PFSK-1 (cell line): ENCODE measurements at regions not wholly inside any gene's neighbourhood (a gene's known extent, or its start where the extent isn't known, plus 50 kb on each side); places are given as distances from the start of the nearest gene placed in this dataset.

ENCODE experiments used
- FOXP2 ChIP-seq: optimal IDR thresholded peaks from 2 replicates; pipeline ENCODE3; 2011; ENCODE audit warnings: borderline replicate concordance, control low read depth, inconsistent platforms; ENCODE audit not compliant: insufficient read depth; ENCODE audit errors: extremely low read length, extremely low read depth
- POLR2AphosphoS5 ChIP-seq: IDR thresholded peaks from 2 replicates; pipeline ENCODE4 v1.6.1; 2012; ENCODE audit warnings: low read depth, mild to moderate bottlenecking, control low read depth, low read length, moderate library complexity
- SIN3A ChIP-seq: IDR thresholded peaks from 2 replicates; pipeline ENCODE4 v1.6.1; 2012; ENCODE audit warnings: mild to moderate bottlenecking, low read length, moderate library complexity, borderline replicate concordance; ENCODE audit not compliant: insufficient read depth
- TAF1 ChIP-seq: IDR thresholded peaks from 2 replicates; pipeline ENCODE4 v1.6.1; 2012; ENCODE audit warnings: low read length, control low read depth, borderline replicate concordance; ENCODE audit not compliant: insufficient read depth
- TF ChIP-seq, protein P1 (sequence below), 2 experiments: IDR thresholded peaks; 2 replicates each; pipeline versions ENCODE4 v1.6.1 to v1.8.0; 2011 to 2012; ENCODE audit warnings: low read depth in 2 of 2, low read length in 2 of 2, control low read depth in 1 of 2, inconsistent platforms in 1 of 2, mild to moderate bottlenecking in 1 of 2, moderate library complexity in 1 of 2; ENCODE audit not compliant: insufficient read depth in 1 of 2

DNA sequence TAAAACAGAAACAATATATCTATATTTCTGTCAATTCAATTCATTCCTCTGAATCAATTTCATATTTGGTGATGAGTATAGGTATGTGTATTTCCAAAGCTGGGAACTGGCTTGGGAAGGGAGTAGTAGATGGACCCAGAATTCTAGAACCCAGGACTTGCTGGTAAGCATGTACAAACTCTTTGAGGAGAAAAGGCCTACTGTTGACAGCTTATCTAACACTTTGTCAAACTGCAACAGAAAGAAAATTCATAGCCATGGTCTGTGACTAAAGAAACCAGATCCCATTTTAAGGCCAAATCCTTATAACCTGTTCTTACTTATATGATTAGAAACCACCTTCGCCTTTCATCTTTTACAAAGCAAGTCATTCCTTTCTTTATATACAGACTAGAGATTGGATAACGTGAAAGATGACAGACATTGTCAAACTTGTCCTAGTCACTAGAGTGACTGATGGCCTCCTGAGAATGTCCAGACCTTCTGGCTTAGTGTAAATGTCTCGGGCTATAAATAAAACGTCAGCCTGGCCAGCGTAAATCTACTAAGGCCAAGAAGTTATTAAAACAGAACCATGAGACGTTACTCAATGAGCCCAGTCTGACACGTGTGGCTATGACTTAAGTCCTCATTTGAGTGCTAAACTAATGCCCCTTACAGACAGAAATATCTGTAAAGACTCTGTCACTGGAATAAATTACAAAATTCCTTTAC, 152.3 kb downstream of the ALDH8A1 start:
- TF ChIP-seq FOXP2 (no peak), POLR2AphosphoS5 (no peak), TAF1 (no peak), SIN3A (no peak)
- TF ChIP-seq, protein P1, sequence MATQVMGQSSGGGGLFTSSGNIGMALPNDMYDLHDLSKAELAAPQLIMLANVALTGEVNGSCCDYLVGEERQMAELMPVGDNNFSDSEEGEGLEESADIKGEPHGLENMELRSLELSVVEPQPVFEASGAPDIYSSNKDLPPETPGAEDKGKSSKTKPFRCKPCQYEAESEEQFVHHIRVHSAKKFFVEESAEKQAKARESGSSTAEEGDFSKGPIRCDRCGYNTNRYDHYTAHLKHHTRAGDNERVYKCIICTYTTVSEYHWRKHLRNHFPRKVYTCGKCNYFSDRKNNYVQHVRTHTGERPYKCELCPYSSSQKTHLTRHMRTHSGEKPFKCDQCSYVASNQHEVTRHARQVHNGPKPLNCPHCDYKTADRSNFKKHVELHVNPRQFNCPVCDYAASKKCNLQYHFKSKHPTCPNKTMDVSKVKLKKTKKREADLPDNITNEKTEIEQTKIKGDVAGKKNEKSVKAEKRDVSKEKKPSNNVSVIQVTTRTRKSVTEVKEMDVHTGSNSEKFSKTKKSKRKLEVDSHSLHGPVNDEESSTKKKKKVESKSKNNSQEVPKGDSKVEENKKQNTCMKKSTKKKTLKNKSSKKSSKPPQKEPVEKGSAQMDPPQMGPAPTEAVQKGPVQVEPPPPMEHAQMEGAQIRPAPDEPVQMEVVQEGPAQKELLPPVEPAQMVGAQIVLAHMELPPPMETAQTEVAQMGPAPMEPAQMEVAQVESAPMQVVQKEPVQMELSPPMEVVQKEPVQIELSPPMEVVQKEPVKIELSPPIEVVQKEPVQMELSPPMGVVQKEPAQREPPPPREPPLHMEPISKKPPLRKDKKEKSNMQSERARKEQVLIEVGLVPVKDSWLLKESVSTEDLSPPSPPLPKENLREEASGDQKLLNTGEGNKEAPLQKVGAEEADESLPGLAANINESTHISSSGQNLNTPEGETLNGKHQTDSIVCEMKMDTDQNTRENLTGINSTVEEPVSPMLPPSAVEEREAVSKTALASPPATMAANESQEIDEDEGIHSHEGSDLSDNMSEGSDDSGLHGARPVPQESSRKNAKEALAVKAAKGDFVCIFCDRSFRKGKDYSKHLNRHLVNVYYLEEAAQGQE (IDR thresholded peaks at IDR 0.05; ENCODE audit: insufficient read depth in 1 of 2, low read depth in 2 of 2, low read length in 2 of 2): no peak

DNA sequence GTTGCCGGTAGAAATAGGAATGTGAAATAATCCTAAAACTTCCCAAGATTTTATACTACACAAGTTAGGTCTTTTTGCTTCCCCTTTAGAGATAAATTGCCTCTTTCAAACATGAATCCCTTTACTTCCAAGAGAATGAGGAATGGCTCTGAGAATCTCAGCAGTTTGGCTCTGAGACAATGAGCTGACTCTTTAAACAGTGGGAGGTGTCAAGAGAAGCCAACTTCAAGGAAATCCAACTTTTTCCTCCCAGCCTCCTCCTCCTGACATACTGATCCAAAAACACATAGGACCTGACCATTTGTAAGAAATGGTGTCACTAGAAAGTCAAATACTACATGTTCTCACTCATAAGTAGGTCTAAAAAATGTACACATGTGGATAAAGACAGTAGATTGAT, 154.2 kb downstream of the ALDH8A1 start:
- TF ChIP-seq SIN3A: no peak
- TF ChIP-seq, protein P1 (IDR thresholded peaks at IDR 0.05; ENCODE audit: insufficient read depth in 1 of 2, low read depth in 2 of 2, low read length in 2 of 2): no peak
- TF ChIP-seq TAF1: no peak
- TF ChIP-seq POLR2AphosphoS5: no peak
- TF ChIP-seq FOXP2: no peak

DNA sequence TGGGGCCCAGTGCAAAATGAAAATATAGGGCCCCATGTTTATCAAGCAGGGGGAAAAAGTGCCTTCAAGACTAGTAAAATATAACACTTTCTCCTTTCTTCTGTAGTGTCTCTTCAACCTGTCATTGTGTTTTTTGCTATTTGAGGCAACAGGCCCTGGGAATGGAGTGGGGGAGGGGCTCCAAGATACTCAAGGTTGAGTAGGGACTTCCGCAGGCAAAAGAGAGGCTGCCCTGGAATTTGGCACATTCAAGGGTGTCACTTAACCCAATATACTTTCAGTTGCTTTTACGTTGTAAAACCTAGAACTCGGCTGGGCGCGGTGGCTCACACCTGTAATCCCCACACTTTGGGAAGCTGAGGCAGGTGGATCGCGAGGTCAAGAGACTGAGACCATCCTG, 154.9 kb downstream of the ALDH8A1 start:
- no peak for TF ChIP-seq TAF1
- no peak for TF ChIP-seq FOXP2
- TF ChIP-seq, protein P1 (IDR thresholded peaks at IDR 0.05; ENCODE audit: insufficient read depth in 1 of 2, low read depth in 2 of 2, low read length in 2 of 2): no peak
- TF ChIP-seq SIN3A: no peak
- no peak for TF ChIP-seq POLR2AphosphoS5

DNA sequence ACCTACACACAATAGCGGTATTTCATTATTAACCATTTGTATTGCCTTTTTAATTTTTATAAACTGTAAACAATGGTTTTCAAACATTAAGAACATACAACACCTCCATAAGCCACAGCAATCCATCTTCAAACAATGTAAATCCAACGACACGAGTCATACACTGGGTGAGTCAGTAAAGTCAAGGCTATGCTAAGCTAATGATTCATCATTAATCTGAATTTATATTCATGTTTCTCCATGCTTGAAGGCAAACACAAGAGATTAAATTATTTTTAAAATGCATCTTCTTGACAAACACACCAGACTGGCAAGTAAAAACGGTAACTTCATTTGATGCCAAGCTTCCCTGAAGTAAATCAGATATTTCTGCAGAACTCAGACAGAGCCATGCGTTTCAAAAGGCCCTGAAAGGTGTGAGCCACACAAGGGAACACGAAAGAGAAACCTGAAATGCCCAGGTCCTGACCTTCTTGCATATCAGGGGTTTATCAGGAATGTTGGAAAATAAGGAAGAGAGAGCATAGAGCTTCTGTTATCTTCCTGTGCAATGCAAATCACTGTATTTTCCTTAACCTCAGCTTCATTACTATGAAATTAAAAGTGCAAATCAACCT, 162.5 kb downstream of the ALDH8A1 start:
- TF ChIP-seq POLR2AphosphoS5: no peak
- TF ChIP-seq SIN3A: no peak
- TF ChIP-seq TAF1: no peak
- TF ChIP-seq, protein P1 (IDR thresholded peaks at IDR 0.05; ENCODE audit: insufficient read depth in 1 of 2, low read depth in 2 of 2, low read length in 2 of 2): no peak
- TF ChIP-seq FOXP2: no peak
